ENCODE measurements at regions not wholly inside any gene's neighbourhood (a gene's known extent, or its start where the extent isn't known, plus 50 kb on each side); places are given as distances from the start of the nearest gene placed in this dataset.

- Histone ChIP-seq H3K4me2 (no peak overlapping the region), H3K4me1 (ENCODE audit: control insufficient read depth in 1 of 2, insufficient read depth in 2 of 2, low read depth in 1 of 2, low read length in 1 of 2) (peaks cover 0 to 26% of the 10 kb centered on the region in 2 experiments; a peak in 2 of 4 replicates), H3K36me3 (replicated peaks in 1 of 2; ENCODE audit: control insufficient read depth in 1 of 2, insufficient read depth in 2 of 2, low read length in 1 of 2) (no peaks in the 10 kb centered on the region), H3K79me2 (ENCODE audit: insufficient read depth) (no peaks in the 10 kb centered on the region), H3K27me3 (ENCODE audit: insufficient read depth) (no peaks in the 10 kb centered on the region), H3K27ac (ENCODE audit: low read depth in 2 of 2, low read length in 1 of 2) (peak overlapping the region in 1 of 2 experiments; percentile 95; a peak in 2 of 4 replicates), H3K9me3 (no peaks in the 10 kb centered on the region), H3K4me3 (ENCODE audit: low read depth in 2 of 2, low read length in 1 of 2) (no peak overlapping the region), H3K9ac (no peak overlapping the region), H4K20me1 (ENCODE audit: insufficient read depth) (no peaks in the 10 kb centered on the region), H2AFZ (ENCODE audit: low read depth) (no peak overlapping the region), H3F3A (replicated peaks; ENCODE audit: insufficient read depth) (no peaks in the 10 kb centered on the region), H3K9me2 (no peaks in the 10 kb centered on the region)
- CTCF ChIA-PET, result interaction anchor here (1.1 to 1.5 kb wide), 2 partner anchors 114 to 335 kb away, joined by 3 to 5 read pairs; no protein-coding TSS in a partner anchor
- TF ChIP-seq RCOR1 (IDR thresholded peaks at IDR 0.05; ENCODE audit: low read length), result no peak
- no peak for TF ChIP-seq RXRA (IDR thresholded peaks at IDR 0.05; ENCODE audit: borderline replicate concordance, low read depth)
- no peak for TF ChIP-seq SIN3A (IDR thresholded peaks at IDR 0.05; ENCODE audit: borderline replicate concordance, low read depth, low read length)
- no peak for TF ChIP-seq EP300 (IDR thresholded peaks at IDR 0.05; ENCODE audit: borderline replicate concordance in 1 of 2, low read depth in 1 of 2, low read length in 1 of 2)
- TF ChIP-seq YY1 (IDR thresholded peaks at IDR 0.05; ENCODE audit: low read depth), result no peak
- no peak for TF ChIP-seq CHD2 (IDR thresholded peaks at IDR 0.05; ENCODE audit: low read length, partially characterized antibody)
- no peak for TF ChIP-seq NFIC (IDR thresholded peaks at IDR 0.05; ENCODE audit: borderline replicate concordance)
- no peak for TF ChIP-seq FOSL2 (IDR thresholded peaks at IDR 0.05; ENCODE audit: borderline replicate concordance, low read depth)
- TF ChIP-seq GABPA (IDR thresholded peaks at IDR 0.05; ENCODE audit: low read depth), result no peak
- TF ChIP-seq USF1 (IDR thresholded peaks at IDR 0.05; ENCODE audit: borderline replicate concordance, low read depth), result no peak
- no peak for TF ChIP-seq ZBTB33 (IDR thresholded peaks at IDR 0.05; ENCODE audit: borderline replicate concordance, low read depth)
- TF ChIP-seq MXI1 (IDR thresholded peaks at IDR 0.05; ENCODE audit: low read depth, low read length), result no peak
- TF ChIP-seq RAD21 (IDR thresholded peaks at IDR 0.05; ENCODE audit: low read length), result no peak
- no peak for TF ChIP-seq FOXJ3 (CRISPR knock-in tag; IDR thresholded peaks at IDR 0.05)
- no peak for TF ChIP-seq POLR2AphosphoS5 (IDR thresholded peaks at IDR 0.05; ENCODE audit: low read depth, low read length)
- no peak for TF ChIP-seq TCF12 (IDR thresholded peaks at IDR 0.05)
- POLR2A ChIA-PET, result no interaction called here
- no peak for DNase-seq
Observed at GRCh38 chr6:98041056-98041455, 758.0 kb upstream of the MMS22L start.

GRCh38 chr6:98041921-98042320 is 758.9 kb upstream of the MMS22L start:
- no peaks in the 10 kb centered on the region for H3F3A ChIP-seq (replicated peaks; ENCODE audit: insufficient read depth)
- H3K27me3 ChIP-seq (ENCODE audit: insufficient read depth), result no peaks in the 10 kb centered on the region
- H2AFZ ChIP-seq (ENCODE audit: low read depth), result no peak overlapping the region
- no peaks in the 10 kb centered on the region for H3K36me3 ChIP-seq (replicated peaks in 1 of 2; ENCODE audit: control insufficient read depth in 1 of 2, insufficient read depth in 2 of 2, low read length in 1 of 2)
- peak; percentile 52 for DNase-seq
- no peak overlapping the region for H3K9ac ChIP-seq
- H4K20me1 ChIP-seq (ENCODE audit: insufficient read depth), result no peaks in the 10 kb centered on the region
- no peaks in the 10 kb centered on the region for H3K9me3 ChIP-seq
- peak overlapping the region in 1 of 2 experiments; percentile 95; a peak in 2 of 4 replicates for H3K27ac ChIP-seq (ENCODE audit: low read depth in 2 of 2, low read length in 1 of 2)
- CTCF ChIA-PET, result no interaction called here
- WGBS (ENCODE audit: low lambda C conversion rate), result 14% methylated on average over 5 of the region's 5 CpGs
- H3K4me2 ChIP-seq, result no peak overlapping the region
- H3K4me1 ChIP-seq (ENCODE audit: control insufficient read depth in 1 of 2, insufficient read depth in 2 of 2, low read depth in 1 of 2, low read length in 1 of 2), result peaks cover 0 to 26% of the 10 kb centered on the region in 2 experiments; a peak in 2 of 4 replicates
- POLR2A ChIA-PET, result no interaction called here
- H3K4me3 ChIP-seq (ENCODE audit: low read depth in 2 of 2, low read length in 1 of 2), result no peak overlapping the region
- H3K79me2 ChIP-seq (ENCODE audit: insufficient read depth), result no peaks in the 10 kb centered on the region
- H3K9me2 ChIP-seq, result no peaks in the 10 kb centered on the region
- TF ChIP-seq RCOR1 (IDR thresholded peaks at IDR 0.05; ENCODE audit: low read length), result peak; percentile 73
- no peak for TF ChIP-seq NRF1 (IDR thresholded peaks at IDR 0.05; ENCODE audit: low read depth, low read length)
- TF ChIP-seq RAD21 (IDR thresholded peaks at IDR 0.05; ENCODE audit: low read length), result peak; percentile 33; the same call in 1 of the 2 replicates
- TF ChIP-seq TAF1 (IDR thresholded peaks at IDR 0.05; ENCODE audit: borderline replicate concordance, low read depth, low read length), result no peak
- TF ChIP-seq USF2 (IDR thresholded peaks at IDR 0.05; ENCODE audit: borderline replicate concordance, low read depth, low read length), result no peak
- no peak for TF ChIP-seq ZBTB33 (IDR thresholded peaks at IDR 0.05; ENCODE audit: borderline replicate concordance, low read depth)
- peak in 1 of 2 experiments; percentile 85; a peak in 2 of 4 replicates for TF ChIP-seq EP300 (IDR thresholded peaks at IDR 0.05; ENCODE audit: borderline replicate concordance in 1 of 2, low read depth in 1 of 2, low read length in 1 of 2)
- TF ChIP-seq SIN3A (IDR thresholded peaks at IDR 0.05; ENCODE audit: borderline replicate concordance, low read depth, low read length), result no peak
